HG02623 (cell line): ENCODE measurements at regions not wholly inside any gene's neighbourhood (a gene's known extent, or its start where the extent isn't known, plus 50 kb on each side); places are given as distances from the start of the nearest gene placed in this dataset.

Source experiments
- ATAC-seq: cut with Tn5 transposase; IDR thresholded peaks from one replicate; pipeline ENCODE4 v1.9.1; 2021; ENCODE audit warnings: moderate library complexity; ENCODE audit not compliant: unreplicated experiment

GRCh38 chr6:137933696-137934095 lies 66.6 kb downstream of the TNFAIP3 start:
- no peak for ATAC-seq

- no peak for ATAC-seq
These were observed 69.7 kb downstream of the TNFAIP3 start for GRCh38 chr6:137936798-137937197.

GRCh38 chr6:137937834-137938233 lies 70.8 kb downstream of the TNFAIP3 start:
- no peak for ATAC-seq

- no peak for ATAC-seq
These were observed 71.8 kb downstream of the TNFAIP3 start for GRCh38 chr6:137938770-137939379.

- ATAC-seq: no peak
These were observed 74.9 kb downstream of the TNFAIP3 start for GRCh38 chr6:137941995-137942394.

GRCh38 chr6:137942736-137943135 lies 75.7 kb downstream of the TNFAIP3 start:
- ATAC-seq: no peak

DNA sequence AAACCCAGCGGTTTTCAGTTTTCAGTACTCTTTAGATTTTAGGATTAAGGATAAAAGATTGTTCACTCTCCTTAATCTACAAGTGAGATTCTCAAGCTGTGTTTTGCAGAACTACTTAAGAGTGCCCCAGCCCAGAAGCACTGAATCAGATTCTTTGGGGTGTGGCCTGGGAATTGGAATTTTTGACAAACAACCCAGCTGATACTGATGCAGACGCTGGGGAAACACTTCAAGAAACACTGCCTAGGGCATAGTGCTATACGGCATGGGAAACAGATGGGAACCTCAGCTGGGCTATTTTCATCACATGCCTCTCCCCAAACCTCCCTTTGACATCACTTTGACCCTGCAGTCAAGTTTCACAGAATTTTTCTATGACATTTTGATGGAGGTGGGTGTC lies 77.3 kb downstream of the TNFAIP3 start:
- ATAC-seq: peak; percentile 22

GRCh38 chr6:137944793-137945498 lies 77.9 kb downstream of the TNFAIP3 start:
- peak; percentile 40 for ATAC-seq

GRCh38 chr6:137949686-137950390 lies 82.8 kb downstream of the TNFAIP3 start:
- ATAC-seq: peak; percentile 44

DNA sequence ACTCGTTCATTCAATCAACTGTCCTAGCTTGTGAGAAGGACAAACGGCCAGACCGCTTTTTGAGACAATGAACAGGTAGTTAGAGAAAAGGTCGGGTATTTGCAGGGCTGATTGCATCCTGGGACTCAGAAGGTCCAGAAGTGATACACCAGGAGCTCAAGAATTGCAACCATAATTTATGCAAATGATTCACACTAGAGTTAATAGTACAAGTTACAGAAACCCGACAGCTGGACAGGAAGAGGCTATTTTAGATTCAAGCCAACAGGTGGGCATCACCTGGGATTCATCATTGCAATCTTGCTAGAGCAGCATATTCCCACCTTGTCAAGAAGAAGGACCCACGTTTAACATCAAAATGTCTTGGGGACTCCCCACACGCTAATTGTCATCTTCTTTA lies 83.5 kb downstream of the TNFAIP3 start:
- ATAC-seq: no peak

GRCh38 chr6:137951064-137951597 lies 84.1 kb downstream of the TNFAIP3 start:
- ATAC-seq: peak; percentile 50

DNA sequence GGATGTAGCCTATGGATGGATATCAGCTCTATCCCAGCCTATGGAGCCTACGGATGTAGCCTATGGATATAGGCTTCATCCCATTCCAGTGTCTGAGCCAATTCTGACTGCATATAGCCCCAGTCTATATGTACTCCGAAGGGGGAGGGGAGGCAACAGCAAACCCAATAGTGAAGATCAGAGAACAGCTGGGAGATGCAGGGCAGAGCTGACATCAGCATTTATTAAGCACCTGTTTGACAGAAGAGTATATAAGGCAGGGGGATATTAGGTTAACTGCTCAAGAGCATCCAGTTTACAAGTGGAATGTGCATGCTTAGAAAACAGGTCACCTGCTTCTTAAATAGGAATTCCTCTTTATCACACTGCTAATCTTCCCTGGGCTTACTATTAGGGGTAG lies 85.2 kb downstream of the TNFAIP3 start:
- no peak for ATAC-seq

- no peak for ATAC-seq
These were observed 86.7 kb downstream of the TNFAIP3 start for GRCh38 chr6:137953761-137954160.

- no peak for ATAC-seq
These were observed 87.2 kb downstream of the TNFAIP3 start for GRCh38 chr6:137954253-137954652.

- no peak for ATAC-seq
These were observed 89.0 kb downstream of the TNFAIP3 start for GRCh38 chr6:137956098-137956488.

GRCh38 chr6:137957471-137957870 lies 90.4 kb downstream of the TNFAIP3 start:
- ATAC-seq: no peak

DNA sequence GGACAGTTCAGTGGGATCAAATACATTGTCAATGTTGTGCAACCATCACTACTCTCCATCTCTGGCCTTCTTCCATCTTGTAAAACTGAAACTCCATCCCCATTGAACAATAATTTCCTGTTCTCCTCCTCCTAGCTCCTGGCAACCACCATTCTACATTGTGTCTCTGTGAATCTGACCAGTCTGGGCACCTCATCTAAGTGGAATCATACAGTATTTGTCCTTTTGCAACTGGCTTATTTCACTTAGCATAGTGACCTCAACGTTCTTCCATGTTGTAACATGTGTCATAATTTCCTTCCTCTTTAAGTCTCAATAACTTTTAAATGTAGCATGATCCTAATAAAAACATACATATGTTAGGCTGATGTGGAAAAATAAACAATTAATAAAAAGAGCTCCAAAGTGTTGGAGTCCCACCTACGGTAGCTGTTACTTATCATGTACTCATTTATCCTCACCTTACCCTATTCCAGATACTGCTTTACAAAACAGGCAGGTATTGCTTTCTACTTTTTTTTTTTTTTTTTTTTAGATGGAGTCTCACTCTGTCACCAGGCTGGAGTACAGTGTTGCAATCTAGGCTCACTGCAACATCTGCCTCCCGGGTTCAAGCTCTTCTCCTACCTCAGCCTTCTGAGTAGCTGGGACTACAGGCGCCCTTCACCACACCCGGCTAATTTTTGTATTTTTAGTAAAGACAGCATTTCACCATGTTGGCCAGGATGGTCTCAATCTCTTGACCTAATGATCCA lies 91.9 kb downstream of the TNFAIP3 start:
- no peak for ATAC-seq

DNA sequence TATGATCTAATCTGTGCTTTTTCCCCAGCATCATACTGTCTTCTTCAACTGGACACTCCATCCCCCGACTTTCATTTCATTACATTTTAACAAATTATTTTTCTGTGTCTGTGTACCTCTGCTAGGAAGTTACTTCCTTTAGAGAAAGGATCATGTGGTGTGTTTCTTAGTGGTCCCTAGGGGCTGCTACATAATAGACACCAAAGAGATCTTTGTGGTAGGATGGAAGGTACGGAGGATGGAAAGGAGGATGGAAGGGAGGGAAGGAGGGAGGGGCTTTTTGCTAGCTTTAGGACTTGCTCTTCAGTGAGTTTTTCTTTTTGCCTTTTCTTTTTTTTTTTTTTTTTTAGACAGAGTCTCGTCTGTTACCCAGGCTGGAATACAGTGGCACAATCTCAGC lies 95.7 kb downstream of the TNFAIP3 start:
- ATAC-seq: no peak

DNA sequence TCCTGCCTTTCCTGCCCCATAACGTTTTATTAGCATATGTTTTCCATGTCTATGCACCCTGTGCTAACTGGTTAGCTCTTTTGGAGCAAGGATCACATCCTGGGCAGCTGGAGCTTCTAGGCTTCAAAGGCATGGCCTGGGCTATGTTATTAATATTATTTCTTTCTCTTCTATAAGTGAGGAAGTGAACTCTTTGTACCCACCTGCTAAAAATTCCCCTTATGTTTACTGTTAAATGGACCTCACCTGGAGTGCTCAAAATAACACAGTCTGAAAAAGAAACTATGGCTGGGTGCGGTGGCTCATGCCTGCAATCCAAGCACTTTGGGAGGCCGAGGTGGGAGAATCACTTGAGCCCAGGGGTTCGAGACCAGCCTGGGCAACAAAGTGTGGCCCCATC lies 97.8 kb downstream of the TNFAIP3 start:
- ATAC-seq: no peak

DNA sequence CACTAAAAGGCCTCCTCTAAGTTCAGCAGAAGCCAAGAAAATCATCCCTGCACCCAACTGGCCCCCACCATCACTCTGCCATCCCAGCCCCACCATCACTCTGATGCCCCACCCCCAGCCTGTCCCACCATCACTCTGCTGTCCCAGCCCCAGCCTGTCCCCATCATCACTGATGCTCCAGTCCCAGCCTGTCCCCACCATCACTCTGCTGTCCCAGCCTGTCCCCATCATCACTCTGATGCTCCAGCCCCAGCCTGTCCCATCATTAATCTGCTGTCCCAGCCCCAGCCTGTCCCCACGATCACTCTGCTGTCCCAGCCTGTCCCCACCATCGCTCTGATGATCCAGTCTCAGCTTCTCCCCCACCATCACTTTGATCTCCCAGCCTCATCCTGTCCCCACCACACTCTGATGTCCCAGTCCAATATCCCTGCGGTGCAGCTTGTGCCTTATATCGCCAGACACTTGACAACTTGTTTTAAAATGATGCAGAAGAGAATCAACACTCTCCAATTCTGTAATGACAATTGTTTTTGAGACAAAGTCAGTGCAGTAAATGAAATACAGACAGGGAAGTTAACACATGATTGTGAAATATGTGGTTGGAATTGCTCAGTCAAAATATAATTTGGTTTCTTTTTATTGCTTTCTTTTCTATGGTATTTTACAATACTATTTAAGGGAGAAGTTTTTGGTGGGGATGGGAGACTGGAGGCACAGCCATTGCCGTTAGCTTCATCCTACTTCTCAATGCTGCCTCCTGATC lies 100.8 kb downstream of the TNFAIP3 start:
- ATAC-seq: no peak

GRCh38 chr6:137968455-137968804 lies 101.4 kb downstream of the TNFAIP3 start:
- ATAC-seq: no peak
